Neuronal stem cell (in vitro differentiated cells): ENCODE measurements at regions not wholly inside any gene's neighbourhood (a gene's known extent, or its start where the extent isn't known, plus 50 kb on each side); places are given as distances from the start of the nearest gene placed in this dataset.

Experiments
- DNase-seq: peaks from one replicate; pipeline ENCODE4 v3.0.0-alpha.2; 2013; ENCODE audit warnings: low spot score
- H2AFZ ChIP-seq: one replicate; pipeline ENCODE4 v1.6.1; 2013; ENCODE audit warnings: mild to moderate bottlenecking, low read length, inconsistent platforms
- H2AK5ac ChIP-seq: 2 replicates; pipeline ENCODE4 v1.6.1; 2013; ENCODE audit warnings: low read depth, mild to moderate bottlenecking, inconsistent platforms, low read length, moderate library complexity, mixed read lengths
- H2BK120ac ChIP-seq: 2 replicates; pipeline ENCODE4 v1.6.1; 2013; ENCODE audit warnings: low read depth, mild to moderate bottlenecking, inconsistent platforms, low read length, moderate library complexity, mixed read lengths
- H2BK12ac ChIP-seq: one replicate; pipeline ENCODE4 v1.6.1; 2013; ENCODE audit warnings: low read length, inconsistent platforms
- H2BK15ac ChIP-seq: 2 replicates; pipeline ENCODE4 v1.6.1; 2013; ENCODE audit warnings: mild to moderate bottlenecking, low read length, inconsistent platforms, mixed read lengths
- H2BK5ac ChIP-seq: one replicate; pipeline ENCODE4 v1.6.1; 2013; ENCODE audit warnings: inconsistent platforms, mild to moderate bottlenecking, low read length, moderate library complexity
- H3K14ac ChIP-seq: one replicate; pipeline ENCODE4 v1.6.1; 2013; ENCODE audit warnings: low read length, inconsistent platforms
- H3K18ac ChIP-seq: 2 replicates; pipeline ENCODE4 v1.6.1; 2013; ENCODE audit warnings: low read length, inconsistent platforms
- H3K23ac ChIP-seq: 2 replicates; pipeline ENCODE4 v1.6.1; 2013; ENCODE audit warnings: low read depth, mild to moderate bottlenecking, mixed read lengths, low read length, inconsistent platforms; ENCODE audit not compliant: poor library complexity
- H3K27ac ChIP-seq: replicated peaks from 3 replicates; pipeline ENCODE4 v1.5.1; 2013; ENCODE audit warnings: low read length, inconsistent platforms
- H3K27me3 ChIP-seq, 3 experiments: 2 replicates each; pipeline ENCODE4 v1.6.1; 2013; ENCODE audit warnings: low read length in 3 of 3, mild to moderate bottlenecking in 2 of 3, inconsistent platforms in 1 of 3, low read depth in 1 of 3, mixed read lengths in 1 of 3, moderate library complexity in 1 of 3; ENCODE audit not compliant: control insufficient read depth in 3 of 3, insufficient read depth in 3 of 3
- H3K36me3 ChIP-seq, 2 donors: replicated peaks in 1 of 2; 2 replicates each; pipeline ENCODE4 v1.6.1; 2013; ENCODE audit warnings: low read length in 2 of 2; ENCODE audit not compliant: control insufficient read depth in 2 of 2, insufficient read depth in 2 of 2
- H3K4ac ChIP-seq: 2 replicates; pipeline ENCODE4 v1.6.1; 2013; ENCODE audit warnings: inconsistent platforms, mild to moderate bottlenecking, low read length, moderate library complexity
- H3K4me1 ChIP-seq, 2 donors: 1 replicate in 1 of 2; 2 replicates in 1 of 2; pipeline ENCODE4 v1.6.1; 2013; ENCODE audit warnings: low read length in 2 of 2, low read depth in 1 of 2; ENCODE audit not compliant: control insufficient read depth in 2 of 2, insufficient read depth in 1 of 2
- H3K4me2 ChIP-seq: one replicate; pipeline ENCODE4 v1.6.1; 2013; ENCODE audit warnings: mild to moderate bottlenecking, low read length, inconsistent platforms; ENCODE audit not compliant: insufficient read depth, poor library complexity, severe bottlenecking
- H3K4me3 ChIP-seq, 2 donors: 2 replicates each; pipeline ENCODE4 v1.5.1; 2013; ENCODE audit warnings: low read length in 2 of 2, mild to moderate bottlenecking in 2 of 2, inconsistent platforms in 1 of 2, moderate library complexity in 1 of 2
- H3K79me1 ChIP-seq: one replicate; pipeline ENCODE4 v1.6.1; 2013; ENCODE audit warnings: low read depth, mild to moderate bottlenecking, inconsistent platforms, low read length, moderate library complexity
- H3K9ac ChIP-seq: one replicate; pipeline ENCODE4 v1.6.1; 2013; ENCODE audit warnings: mild to moderate bottlenecking, low read depth, low read length, inconsistent platforms; ENCODE audit not compliant: poor library complexity
- H3K9me3 ChIP-seq, 2 donors: replicated peaks in 1 of 2; 2 replicates each; pipeline versions ENCODE3 to v1.6.1; 2013; ENCODE audit warnings: low read length in 2 of 2, mild to moderate bottlenecking in 2 of 2, inconsistent platforms in 1 of 2, low read depth in 1 of 2, mixed read lengths in 1 of 2, moderate library complexity in 1 of 2; ENCODE audit not compliant: control insufficient read depth in 2 of 2, insufficient read depth in 1 of 2
- H4K8ac ChIP-seq: one replicate; pipeline ENCODE4 v1.6.1; 2013; ENCODE audit warnings: low read depth, mild to moderate bottlenecking, inconsistent platforms, low read length, moderate library complexity
- H4K91ac ChIP-seq: one replicate; pipeline ENCODE4 v1.6.1; 2013; ENCODE audit warnings: low read length, low read depth, mild to moderate bottlenecking, inconsistent platforms; ENCODE audit not compliant: poor library complexity
- WGBS, 2 donors: extraction: QIAGEN DNeasy Blood & Tissue Kit; methylation state at CpG; one replicate each; pipeline ENCODE4 v1.1.7; 2013; ENCODE audit warnings: missing lambda C conversion rate in 2 of 2, mixed read lengths in 1 of 2; ENCODE audit not compliant: insufficient read length in 2 of 2, insufficient replicate concordance in 1 of 2; ENCODE audit errors: extremely low coverage in 2 of 2; 5-methylcytosine and 5-hydroxymethylcytosine counted together

DNA sequence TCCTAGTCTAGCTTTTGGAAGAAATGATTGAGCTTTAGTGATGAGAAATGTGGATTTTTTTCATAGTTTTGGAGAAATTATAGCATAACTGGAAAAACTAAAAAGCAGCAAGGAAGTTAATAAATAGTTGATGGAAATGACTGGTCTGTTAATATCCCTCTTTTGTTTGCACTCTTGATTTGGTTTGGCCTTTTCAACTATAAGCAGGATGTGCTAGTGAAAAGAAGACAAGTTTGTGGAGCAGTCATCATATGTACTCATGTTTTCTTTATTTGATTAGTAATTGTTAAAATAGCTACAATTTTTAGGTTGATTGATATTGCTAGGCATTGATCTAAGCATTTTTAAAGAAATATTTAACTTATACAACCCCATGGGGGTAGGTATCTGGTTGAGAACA lies 374.7 kb downstream of the TAF11L14 start:
- Histone ChIP-seq H3K27me3 (no peaks in the 10 kb centered on the region), H2AFZ (no peak overlapping the region), H2BK12ac (no peak overlapping the region), H4K91ac (no peak overlapping the region), H3K14ac (no peak overlapping the region), H2BK5ac (no peak overlapping the region), H2AK5ac (no peak overlapping the region), H3K79me1 (no peaks in the 10 kb centered on the region), H3K36me3 (no peaks in the 10 kb centered on the region), H3K9me3 (no peaks in the 10 kb centered on the region), H2BK120ac (no peak overlapping the region), H3K9ac (no peak overlapping the region), H3K4ac (no peak overlapping the region), H3K18ac (no peak overlapping the region), H3K4me3 (no peak overlapping the region), H3K4me2 (no peak overlapping the region), H3K27ac (no peak overlapping the region), H2BK15ac (no peak overlapping the region), H3K4me1 (peaks cover 0 to 5% of the 10 kb centered on the region in 2 donors), H4K8ac (no peak overlapping the region), H3K23ac (no peak overlapping the region)
- no peak for DNase-seq

DNA sequence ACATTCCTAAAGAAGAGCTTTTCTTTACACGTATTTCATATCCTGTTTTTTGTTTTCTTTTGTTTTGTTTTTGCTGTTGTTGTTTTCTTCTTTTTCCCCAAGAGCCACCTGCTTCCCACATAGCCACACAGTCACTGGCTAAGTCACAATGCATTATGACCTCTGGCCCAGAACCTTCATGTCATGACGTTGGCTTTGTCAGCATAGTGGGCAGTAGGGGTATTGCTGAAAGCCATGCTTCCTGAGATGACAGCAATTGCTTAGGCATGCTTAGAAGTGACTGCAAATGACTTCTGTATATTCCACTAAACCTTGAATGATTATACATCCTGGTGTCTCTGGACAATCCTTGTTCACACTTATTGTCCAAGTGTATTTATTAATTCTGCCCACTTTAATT lies 375.8 kb downstream of the TAF11L14 start:
- no peaks in the 10 kb centered on the region for H3K27me3 ChIP-seq
- H3K9me3 ChIP-seq: no peaks in the 10 kb centered on the region
- H3K27ac ChIP-seq: no peak overlapping the region
- no peak overlapping the region for H3K23ac ChIP-seq
- H2BK15ac ChIP-seq: no peak overlapping the region
- H4K8ac ChIP-seq: no peak overlapping the region
- H2AFZ ChIP-seq: peak overlapping the region; percentile 11
- H3K36me3 ChIP-seq: no peaks in the 10 kb centered on the region
- H3K79me1 ChIP-seq: no peaks in the 10 kb centered on the region
- H3K4me3 ChIP-seq: no peak overlapping the region
- H3K18ac ChIP-seq: no peak overlapping the region
- no CpG with 5 or more reads among the region's 2 CpGs for WGBS, 2 donors
- H3K4me2 ChIP-seq: no peak overlapping the region
- H2BK12ac ChIP-seq: no peak overlapping the region
- no peak for DNase-seq
- H3K4ac ChIP-seq: no peak overlapping the region
- H3K9ac ChIP-seq: no peak overlapping the region
- H3K4me1 ChIP-seq: peaks cover 0 to 5% of the 10 kb centered on the region in 2 donors
- no peak overlapping the region for H3K14ac ChIP-seq
- H2AK5ac ChIP-seq: no peak overlapping the region
- no peak overlapping the region for H4K91ac ChIP-seq
- no peak overlapping the region for H2BK120ac ChIP-seq
- H2BK5ac ChIP-seq: no peak overlapping the region

DNA sequence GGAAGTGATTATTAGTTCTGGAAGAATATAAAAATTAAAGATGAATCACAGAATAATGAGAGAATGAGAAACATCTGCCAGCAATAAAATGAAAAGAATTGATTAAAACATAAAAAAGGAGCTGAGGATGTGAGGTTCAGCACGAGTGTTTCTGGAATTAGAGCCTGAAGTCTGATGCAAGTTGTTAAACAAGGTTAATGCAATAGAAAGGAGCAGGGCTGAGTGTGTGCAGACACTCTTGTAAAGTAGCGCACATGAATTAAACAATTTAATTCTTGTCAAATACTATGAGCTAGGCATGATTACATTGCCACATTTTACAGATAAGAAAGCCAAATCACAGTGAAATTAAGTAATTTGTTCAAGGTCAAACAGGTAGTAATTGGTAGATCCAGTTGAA lies 384.2 kb downstream of the TAF11L14 start:
- H3K4me2 ChIP-seq: no peak overlapping the region
- no CpG with 5 or more reads among the region's 2 CpGs for WGBS, 2 donors
- H3K14ac ChIP-seq: no peak overlapping the region
- H3K36me3 ChIP-seq: no peaks in the 10 kb centered on the region
- no peak overlapping the region for H3K23ac ChIP-seq
- no peak overlapping the region for H2AK5ac ChIP-seq
- no peak overlapping the region for H3K27ac ChIP-seq
- H2BK12ac ChIP-seq: no peak overlapping the region
- no peaks in the 10 kb centered on the region for H3K27me3 ChIP-seq
- H3K79me1 ChIP-seq: no peaks in the 10 kb centered on the region
- H2BK5ac ChIP-seq: no peak overlapping the region
- H3K4me1 ChIP-seq: no peaks in the 10 kb centered on the region
- no peak overlapping the region for H4K91ac ChIP-seq
- H2BK120ac ChIP-seq: no peak overlapping the region
- no peak for DNase-seq
- no peak overlapping the region for H4K8ac ChIP-seq
- H3K4ac ChIP-seq: no peak overlapping the region
- H3K4me3 ChIP-seq: no peak overlapping the region
- H3K18ac ChIP-seq: no peak overlapping the region
- no peak overlapping the region for H2AFZ ChIP-seq
- H3K9me3 ChIP-seq: no peaks in the 10 kb centered on the region
- no peak overlapping the region for H2BK15ac ChIP-seq
- H3K9ac ChIP-seq: no peak overlapping the region

DNA sequence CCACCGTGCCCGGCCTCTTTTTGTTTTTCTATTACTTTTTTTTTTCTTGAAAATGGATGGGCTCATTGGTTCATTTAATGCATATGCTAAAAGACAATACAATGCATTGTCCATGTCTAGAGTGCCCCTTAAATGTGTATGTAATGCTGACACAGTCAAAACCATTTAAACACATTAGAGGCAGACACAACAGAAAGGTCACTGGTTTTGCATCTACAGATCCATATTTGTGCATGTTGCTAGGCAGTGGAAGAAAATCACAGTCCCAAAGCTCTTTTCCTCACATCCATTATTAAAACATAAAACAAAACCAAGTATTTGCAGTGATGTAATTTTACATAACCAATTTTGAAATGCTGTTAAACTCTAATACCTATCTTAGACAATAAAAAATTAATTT lies 389.0 kb downstream of the TAF11L14 start:
- Histone ChIP-seq H2BK5ac (no peak overlapping the region), H3K9ac (no peak overlapping the region)

More for the DNA sequence above, 389.0 kb downstream of the TAF11L14 start:
- Histone ChIP-seq H4K8ac (no peak overlapping the region), H3K18ac (no peak overlapping the region), H3K4me2 (no peak overlapping the region), H2AFZ (no peak overlapping the region), H3K36me3 (no peaks in the 10 kb centered on the region), H3K9me3 (no peaks in the 10 kb centered on the region), H2AK5ac (no peak overlapping the region), H3K79me1 (no peaks in the 10 kb centered on the region), H3K27ac (no peak overlapping the region), H3K4me3 (no peak overlapping the region), H4K91ac (no peak overlapping the region), H3K4ac (no peak overlapping the region), H3K14ac (no peak overlapping the region), H3K23ac (no peak overlapping the region), H2BK12ac (no peak overlapping the region), H3K4me1 (no peaks in the 10 kb centered on the region), H3K27me3 (no peaks in the 10 kb centered on the region), H2BK120ac (no peak overlapping the region), H2BK15ac (no peak overlapping the region)
- DNase-seq: no peak
- no CpG with 5 or more reads among the region's 2 CpGs for WGBS, 2 donors
